ENCODE measurements at regions not wholly inside any gene's neighbourhood (a gene's known extent, or its start where the extent isn't known, plus 50 kb on each side); places are given as distances from the start of the nearest gene placed in this dataset.
"Not testable (repeated sequence)": the region's sequence is repeated elsewhere in the genome, so short reads cannot be mapped to it uniquely, and the experiment has no call there.

- TF ChIP-seq, protein P1, sequence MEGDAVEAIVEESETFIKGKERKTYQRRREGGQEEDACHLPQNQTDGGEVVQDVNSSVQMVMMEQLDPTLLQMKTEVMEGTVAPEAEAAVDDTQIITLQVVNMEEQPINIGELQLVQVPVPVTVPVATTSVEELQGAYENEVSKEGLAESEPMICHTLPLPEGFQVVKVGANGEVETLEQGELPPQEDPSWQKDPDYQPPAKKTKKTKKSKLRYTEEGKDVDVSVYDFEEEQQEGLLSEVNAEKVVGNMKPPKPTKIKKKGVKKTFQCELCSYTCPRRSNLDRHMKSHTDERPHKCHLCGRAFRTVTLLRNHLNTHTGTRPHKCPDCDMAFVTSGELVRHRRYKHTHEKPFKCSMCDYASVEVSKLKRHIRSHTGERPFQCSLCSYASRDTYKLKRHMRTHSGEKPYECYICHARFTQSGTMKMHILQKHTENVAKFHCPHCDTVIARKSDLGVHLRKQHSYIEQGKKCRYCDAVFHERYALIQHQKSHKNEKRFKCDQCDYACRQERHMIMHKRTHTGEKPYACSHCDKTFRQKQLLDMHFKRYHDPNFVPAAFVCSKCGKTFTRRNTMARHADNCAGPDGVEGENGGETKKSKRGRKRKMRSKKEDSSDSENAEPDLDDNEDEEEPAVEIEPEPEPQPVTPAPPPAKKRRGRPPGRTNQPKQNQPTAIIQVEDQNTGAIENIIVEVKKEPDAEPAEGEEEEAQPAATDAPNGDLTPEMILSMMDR (IDR thresholded peaks at IDR 0.05), result not testable (repeated sequence)
- not testable (repeated sequence) for TF ChIP-seq POLR2A (IDR thresholded peaks at IDR 0.05)
Measured at GRCh38 chr1:146504121-146504520, 275.3 kb upstream of the NOTCH2NLA start.
